ELR (cell line): ENCODE measurements at regions not wholly inside any gene's neighbourhood (a gene's known extent, or its start where the extent isn't known, plus 50 kb on each side); places are given as distances from the start of the nearest gene placed in this dataset.

Experiments
- DNase-seq: peaks from one replicate; pipeline ENCODE4 v3.0.0-alpha.2; 2015; ENCODE audit warnings: low read depth

- DNase-seq: no peak
Observed at GRCh38 chr16:82405736-82406135, 221.0 kb upstream of the CDH13 start.

- DNase-seq: no peak
Observed at GRCh38 chr16:82404586-82405315, 222.0 kb upstream of the CDH13 start.

GRCh38 chr16:82402665-82403218, 224.0 kb upstream of the CDH13 start:
- no peak for DNase-seq

GRCh38 chr16:82400046-82400445, 226.7 kb upstream of the CDH13 start:
- no peak for DNase-seq

GRCh38 chr16:82396509-82396908, 226.5 kb upstream of the MPHOSPH6 start:
- no peak for DNase-seq

GRCh38 chr16:82395212-82395611, 225.2 kb upstream of the MPHOSPH6 start:
- no peak for DNase-seq

- DNase-seq: no peak
Observed at GRCh38 chr16:82391690-82392089, 221.7 kb upstream of the MPHOSPH6 start.

- DNase-seq: no peak
Observed at GRCh38 chr16:82389956-82390650, 220.1 kb upstream of the MPHOSPH6 start.

GRCh38 chr16:82386761-82387160, 216.7 kb upstream of the MPHOSPH6 start:
- DNase-seq: no peak

GRCh38 chr16:82384949-82385348, 214.9 kb upstream of the MPHOSPH6 start:
- DNase-seq: no peak

- DNase-seq: no peak
Observed at GRCh38 chr16:82384017-82384416, 214.0 kb upstream of the MPHOSPH6 start.

- DNase-seq: no peak
Observed at GRCh38 chr16:82382521-82382920, 212.5 kb upstream of the MPHOSPH6 start.

GRCh38 chr16:82379551-82379950, 209.5 kb upstream of the MPHOSPH6 start:
- DNase-seq: no peak

GRCh38 chr16:82373976-82374375, 204.0 kb upstream of the MPHOSPH6 start:
- no peak for DNase-seq

GRCh38 chr16:82370282-82370681, 200.3 kb upstream of the MPHOSPH6 start:
- no peak for DNase-seq

GRCh38 chr16:82368041-82368440, 198.0 kb upstream of the MPHOSPH6 start:
- peak; percentile 42 for DNase-seq

- no peak for DNase-seq
Observed at GRCh38 chr16:82366462-82366861, 196.4 kb upstream of the MPHOSPH6 start.

GRCh38 chr16:82364690-82365089, 194.7 kb upstream of the MPHOSPH6 start:
- DNase-seq: no peak

- DNase-seq: no peak
Observed at GRCh38 chr16:82363026-82363816, 193.2 kb upstream of the MPHOSPH6 start.

GRCh38 chr16:82361885-82362284, 191.9 kb upstream of the MPHOSPH6 start:
- no peak for DNase-seq

- DNase-seq: no peak
Observed at GRCh38 chr16:82360024-82360783, 190.2 kb upstream of the MPHOSPH6 start.
